Chondrocyte (in vitro differentiated cells): ENCODE measurements at regions not wholly inside any gene's neighbourhood (a gene's known extent, or its start where the extent isn't known, plus 50 kb on each side); places are given as distances from the start of the nearest gene placed in this dataset.

ENCODE experiments used
- DNase-seq: peaks from one replicate; pipeline ENCODE4 v3.0.0; 2021; ENCODE audit warnings: mixed read lengths, low spot score
- H3K27ac Mint-ChIP-seq: one replicate; pipeline ENCODE4 v1.8.0; 2021; ENCODE audit warnings: mild to moderate bottlenecking, moderate library complexity, mixed read lengths; ENCODE audit not compliant: unreplicated experiment
- H3K27me3 Mint-ChIP-seq: 2 replicates; pipeline ENCODE4 v1.8.0; 2021; ENCODE audit warnings: low read depth, mixed read lengths
- H3K36me3 Mint-ChIP-seq: 2 replicates; pipeline ENCODE4 v1.8.0; 2021; ENCODE audit warnings: low read depth, mixed read lengths
- H3K4me1 Mint-ChIP-seq: 2 replicates; pipeline ENCODE4 v1.8.0; 2021; ENCODE audit warnings: low read depth, mild to moderate bottlenecking, mixed read lengths
- H3K4me3 Mint-ChIP-seq: one replicate; pipeline ENCODE4 v1.8.0; 2021; ENCODE audit warnings: mild to moderate bottlenecking, moderate library complexity, mixed read lengths; ENCODE audit not compliant: unreplicated experiment
- H3K9me3 Mint-ChIP-seq: 2 replicates; pipeline ENCODE4 v1.8.0; 2021; ENCODE audit warnings: low read depth, mixed read lengths
- CTCF ChIP-seq: fragments of 200-600 bp; sonication (generic); IDR thresholded peaks from 2 replicates; pipeline ENCODE4 v1.5.0; 2021; ENCODE audit warnings: antibody characterized with exemption, mild to moderate bottlenecking, moderate library complexity

GRCh38 chr13:47503475-47503874, 497.6 kb downstream of the SUCLA2 start:
- Mint-ChIP-seq H3K36me3 (no peaks in the 10 kb centered on the region), H3K4me3 (no peak overlapping the region), H3K27me3 (no peaks in the 10 kb centered on the region), H3K4me1 (peaks cover 11% of the 10 kb centered on the region), H3K27ac (no peak overlapping the region), H3K9me3 (no peaks in the 10 kb centered on the region)
- TF ChIP-seq CTCF, result no peak
- no peak for DNase-seq

DNA sequence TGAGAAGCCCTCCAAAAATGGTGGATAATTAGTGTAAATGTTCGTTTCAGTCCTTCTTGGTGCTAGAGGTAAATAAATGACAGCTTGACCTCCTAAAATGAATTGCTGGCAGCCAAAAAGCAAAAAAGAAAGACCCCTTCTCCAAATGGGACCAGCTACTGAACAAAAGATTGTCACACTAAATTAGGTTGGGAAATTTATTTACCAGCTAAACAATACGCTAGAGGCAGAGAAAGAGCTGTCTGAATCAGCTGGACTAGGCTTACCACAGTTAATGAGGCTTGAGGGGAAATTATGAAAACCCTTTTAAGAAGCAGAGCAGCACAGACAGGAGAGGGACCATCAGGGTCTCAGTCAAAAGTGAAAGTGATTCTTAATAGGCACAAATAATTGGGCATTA, 498.9 kb downstream of the SUCLA2 start:
- Mint-ChIP-seq H3K27me3 (no peaks in the 10 kb centered on the region), H3K27ac (no peak overlapping the region)

GRCh38 chr13:47499358-47500150, 501.5 kb downstream of the SUCLA2 start:
- Mint-ChIP-seq H3K4me1 (peaks cover 17% of the 10 kb centered on the region), H3K9me3 (peaks cover 2% of the 10 kb centered on the region), H3K27ac (peak overlapping the region; percentile 62), H3K36me3 (no peaks in the 10 kb centered on the region), H3K4me3 (no peak overlapping the region), H3K27me3 (peaks cover 2% of the 10 kb centered on the region)
- DNase-seq, result no peak
- TF ChIP-seq CTCF, result no peak

More for the DNA sequence above, 498.9 kb downstream of the SUCLA2 start:
- Mint-ChIP-seq H3K4me3 (no peak overlapping the region), H3K36me3 (no peaks in the 10 kb centered on the region), H3K9me3 (no peaks in the 10 kb centered on the region), H3K4me1 (peaks cover 17% of the 10 kb centered on the region)
- no peak for TF ChIP-seq CTCF
- DNase-seq, result no peak

GRCh38 chr13:47484548-47484947, 516.5 kb downstream of the SUCLA2 start:
- Mint-ChIP-seq H3K4me3 (no peak overlapping the region), H3K4me1 (peaks cover 12% of the 10 kb centered on the region), H3K27me3 (no peaks in the 10 kb centered on the region), H3K36me3 (no peaks in the 10 kb centered on the region), H3K27ac (no peak overlapping the region), H3K9me3 (peaks cover 3% of the 10 kb centered on the region)
- no peak for DNase-seq
- no peak for TF ChIP-seq CTCF

- Mint-ChIP-seq H3K4me1 (peaks cover 12% of the 10 kb centered on the region), H3K4me3 (no peak overlapping the region), H3K9me3 (peaks cover 7% of the 10 kb centered on the region), H3K36me3 (no peaks in the 10 kb centered on the region), H3K27ac (no peak overlapping the region), H3K27me3 (no peaks in the 10 kb centered on the region)
- no peak for TF ChIP-seq CTCF
- DNase-seq, result no peak
Observed at GRCh38 chr13:47481536-47481935, 519.5 kb downstream of the SUCLA2 start.
